Osteoblast (primary cell): ENCODE measurements at regions not wholly inside any gene's neighbourhood (a gene's known extent, or its start where the extent isn't known, plus 50 kb on each side); places are given as distances from the start of the nearest gene placed in this dataset.
"Not testable (repeated sequence)": the region's sequence is repeated elsewhere in the genome, so short reads cannot be mapped to it uniquely, and the experiment has no call there.

Source experiments
- DNase-seq: peaks from one replicate; pipeline ENCODE4 v3.0.0; 2011; ENCODE audit warnings: low spot score, mixed read lengths; ENCODE audit not compliant: insufficient read length; ENCODE audit errors: missing footprints
- H2AFZ ChIP-seq: 2 replicates; pipeline ENCODE4 v1.6.0; 2011; ENCODE audit warnings: mild to moderate bottlenecking, low read length
- H3K27ac ChIP-seq: 2 replicates; pipeline ENCODE4 v1.5.1; 2011; ENCODE audit warnings: mild to moderate bottlenecking, low read depth, low read length, moderate library complexity
- H3K27me3 ChIP-seq: 2 replicates; pipeline ENCODE4 v1.6.0; 2012; ENCODE audit warnings: mild to moderate bottlenecking, control low read depth, inconsistent platforms, low read length, moderate library complexity; ENCODE audit not compliant: insufficient read depth
- H3K36me3 ChIP-seq: 2 replicates; pipeline ENCODE4 v1.5.1; 2011; ENCODE audit warnings: mild to moderate bottlenecking, low read length, control low read depth, moderate library complexity; ENCODE audit not compliant: insufficient read depth
- H3K4me1 ChIP-seq: 2 replicates; pipeline ENCODE4 v1.5.1; 2011; ENCODE audit warnings: mild to moderate bottlenecking, low read length, control low read depth, moderate library complexity; ENCODE audit not compliant: insufficient read depth
- H3K4me2 ChIP-seq: 2 replicates; pipeline ENCODE4 v1.6.0; 2011; ENCODE audit warnings: mild to moderate bottlenecking, low read length; ENCODE audit not compliant: insufficient read depth
- H3K4me3 ChIP-seq: fragments of 200-600 bp; sonication (generic); 3 replicates; pipeline ENCODE4 v1.5.1; 2012; ENCODE audit warnings: mild to moderate bottlenecking, low read length, inconsistent platforms; ENCODE audit not compliant: insufficient read depth
- H3K79me2 ChIP-seq: 2 replicates; pipeline ENCODE4 v1.6.0; 2012; ENCODE audit warnings: mild to moderate bottlenecking, low read length, control low read depth, inconsistent platforms; ENCODE audit not compliant: insufficient read depth
- H3K9me3 ChIP-seq: 2 replicates; pipeline ENCODE4 v1.5.1; 2011; ENCODE audit warnings: low read depth, low read length, control low read depth
- H4K20me1 ChIP-seq: 2 replicates; pipeline ENCODE4 v1.6.0; 2012; ENCODE audit warnings: mild to moderate bottlenecking, low read length, control low read depth; ENCODE audit not compliant: insufficient read depth
- CTCF ChIP-seq: IDR thresholded peaks from 2 replicates; pipeline ENCODE4 v1.5.1; 2011; ENCODE audit warnings: mild to moderate bottlenecking, low read depth, low read length, moderate library complexity; ENCODE audit errors: extremely low read depth

- TF ChIP-seq CTCF: no peak
- no peak for DNase-seq
- Histone ChIP-seq H3K4me1 (no peaks in the 10 kb centered on the region), H3K36me3 (no peaks in the 10 kb centered on the region), H3K79me2 (no peaks in the 10 kb centered on the region), H3K4me3 (no peak overlapping the region), H2AFZ (no peak overlapping the region), H4K20me1 (no peaks in the 10 kb centered on the region), H3K4me2 (no peak overlapping the region), H3K27ac (no peak overlapping the region), H3K9me3 (peaks cover 2% of the 10 kb centered on the region), H3K27me3 (no peaks in the 10 kb centered on the region)
Observed at GRCh38 chr14:83977583-83977982, 1552.4 kb upstream of the FLRT2 start.

GRCh38 chr14:83981676-83982258, 1548.2 kb upstream of the FLRT2 start:
- not testable (repeated sequence) for H3K4me1 ChIP-seq, H2AFZ ChIP-seq, H3K27ac ChIP-seq, H3K36me3 ChIP-seq, H3K79me2 ChIP-seq, H3K4me3 ChIP-seq, H3K4me2 ChIP-seq, H3K27me3 ChIP-seq, DNase-seq, H3K9me3 ChIP-seq, H4K20me1 ChIP-seq

GRCh38 chr14:83988275-83988674, 1541.7 kb upstream of the FLRT2 start:
- no peak for TF ChIP-seq CTCF
- no peaks in the 10 kb centered on the region for H3K79me2 ChIP-seq
- no peak overlapping the region for H3K4me3 ChIP-seq

GRCh38 chr14:83991666-83992065, 1538.3 kb upstream of the FLRT2 start:
- DNase-seq: no peak
- no peak for TF ChIP-seq CTCF
- H3K79me2 ChIP-seq: no peaks in the 10 kb centered on the region
- no peaks in the 10 kb centered on the region for H3K9me3 ChIP-seq
- no peak overlapping the region for H3K27ac ChIP-seq
- H3K4me3 ChIP-seq: no peak overlapping the region
- no peak overlapping the region for H2AFZ ChIP-seq
- H3K27me3 ChIP-seq: no peaks in the 10 kb centered on the region
- H3K4me2 ChIP-seq: no peak overlapping the region
- H3K4me1 ChIP-seq: no peaks in the 10 kb centered on the region
- H4K20me1 ChIP-seq: no peaks in the 10 kb centered on the region
- H3K36me3 ChIP-seq: no peaks in the 10 kb centered on the region

More at GRCh38 chr14:83988275-83988674, 1541.7 kb upstream of the FLRT2 start:
- H3K27ac ChIP-seq: no peak overlapping the region
- no peaks in the 10 kb centered on the region for H3K9me3 ChIP-seq
- H3K27me3 ChIP-seq: no peaks in the 10 kb centered on the region
- H4K20me1 ChIP-seq: no peaks in the 10 kb centered on the region
- no peak overlapping the region for H3K4me2 ChIP-seq
- H3K36me3 ChIP-seq: no peaks in the 10 kb centered on the region
- DNase-seq: no peak
- H2AFZ ChIP-seq: no peak overlapping the region
- H3K4me1 ChIP-seq: no peaks in the 10 kb centered on the region
